H1 (cell line): ENCODE measurements at regions not wholly inside any gene's neighbourhood (a gene's known extent, or its start where the extent isn't known, plus 50 kb on each side); places are given as distances from the start of the nearest gene placed in this dataset.

Source experiments
- CBX5 ChIP-seq: fragments of 300-800, 300-1000 bp; sonication (generic); IDR thresholded peaks from 2 replicates; pipeline ENCODE4 v1.7.1; 2016; ENCODE audit warnings: antibody characterized with exemption, low read length, low read depth
- CHD2 ChIP-seq: IDR thresholded peaks from 2 replicates; pipeline ENCODE4 v1.6.1; 2012; ENCODE audit warnings: low read length, improper control_type of control experiment
- CTCF ChIP-seq, 3 experiments: IDR thresholded peaks; 1 replicate in 2 of 3; 2 replicates in 1 of 3; pipeline versions ENCODE4 v1.5.1 to v1.6.1; 2011; ENCODE audit warnings: low read length in 3 of 3, mild to moderate bottlenecking in 3 of 3, inconsistent platforms in 2 of 3, low read depth in 1 of 3, moderate library complexity in 1 of 3; ENCODE audit not compliant: insufficient read depth in 1 of 3; ENCODE audit errors: control extremely low read depth in 1 of 3
- EP300 ChIP-seq, 2 experiments: IDR thresholded peaks; 1 replicate in 1 of 2; 2 replicates in 1 of 2; pipeline ENCODE4 v1.6.1; 2011 to 2012; ENCODE audit warnings: low read depth in 2 of 2, low read length in 2 of 2, mild to moderate bottlenecking in 2 of 2, borderline replicate concordance in 1 of 2, inconsistent platforms in 1 of 2, moderate library complexity in 1 of 2
- EZH2 ChIP-seq: fragments of 200-600 bp; sonication (generic); IDR thresholded peaks from 2 replicates; pipeline ENCODE4 v1.7.1; 2012; ENCODE audit warnings: low read depth, mild to moderate bottlenecking, moderate library complexity, low read length, inconsistent platforms; ENCODE audit not compliant: severe bottlenecking
- HDAC6 ChIP-seq: IDR thresholded peaks from one replicate; pipeline ENCODE4 v1.7.1; 2012; ENCODE audit warnings: low read depth, mild to moderate bottlenecking, inconsistent platforms, low read length, moderate library complexity
- NRF1 ChIP-seq: IDR thresholded peaks from 2 replicates; pipeline ENCODE4 v1.6.1; 2011; ENCODE audit warnings: mild to moderate bottlenecking, low read depth, low read length, improper control_type of control experiment
- POLR2AphosphoS5 ChIP-seq: IDR thresholded peaks from 2 replicates; pipeline ENCODE4 v1.6.1; 2011; ENCODE audit warnings: low read depth, low read length
- TCF12 ChIP-seq: IDR thresholded peaks from 2 replicates; pipeline ENCODE4 v1.6.1; 2011; ENCODE audit warnings: low read depth, mild to moderate bottlenecking, low read length

- TF ChIP-seq CHD2 (no peak), EZH2 (no peak), NRF1 (no peak), POLR2AphosphoS5 (no peak), CTCF (IDR thresholded peaks at IDR 0.05; ENCODE audit: control extremely low read depth in 1 of 3, insufficient read depth in 1 of 3, low read depth in 1 of 3, low read length in 3 of 3) (no peak), HDAC6 (no peak), EP300 (IDR thresholded peaks at IDR 0.05; ENCODE audit: borderline replicate concordance in 1 of 2, low read depth in 2 of 2, low read length in 2 of 2) (no peak), CBX5 (no peak), TCF12 (no peak)
Observed at GRCh38 chr2:41020358-41020757, 568.5 kb upstream of the SLC8A1 start.
